ENCODE measurements at regions not wholly inside any gene's neighbourhood (a gene's known extent, or its start where the extent isn't known, plus 50 kb on each side); places are given as distances from the start of the nearest gene placed in this dataset.

GRCh38 chr6:96276305-96276704 lies 245.3 kb upstream of the UFL1 start:
- TF ChIP-seq CTCF (IDR thresholded peaks at IDR 0.05; ENCODE audit: insufficient read depth, low read depth, low read length, missing control alignments): no peak
- no peak for DNase-seq (ENCODE audit: low read depth)
- no peak overlapping the region for H3K4me3 ChIP-seq (ENCODE audit: low read length)

GRCh38 chr6:96276856-96277255 lies 244.8 kb upstream of the UFL1 start:
- DNase-seq (ENCODE audit: low read depth): no peak
- no peak overlapping the region for H3K4me3 ChIP-seq (ENCODE audit: low read length)
- no peak for TF ChIP-seq CTCF (IDR thresholded peaks at IDR 0.05; ENCODE audit: insufficient read depth, low read depth, low read length, missing control alignments)

- no peak for DNase-seq (ENCODE audit: low read depth)
- TF ChIP-seq CTCF (IDR thresholded peaks at IDR 0.05; ENCODE audit: insufficient read depth, low read depth, low read length, missing control alignments): no peak
- no peak overlapping the region for H3K4me3 ChIP-seq (ENCODE audit: low read length)
These were observed 242.5 kb upstream of the UFL1 start for GRCh38 chr6:96279084-96279483.

GRCh38 chr6:96286503-96286902 lies 235.1 kb upstream of the UFL1 start:
- no peak for DNase-seq (ENCODE audit: low read depth)
- TF ChIP-seq CTCF (IDR thresholded peaks at IDR 0.05; ENCODE audit: insufficient read depth, low read depth, low read length, missing control alignments): no peak

GRCh38 chr6:96299525-96299924 lies 222.1 kb upstream of the UFL1 start:
- no peak for DNase-seq (ENCODE audit: low read depth)
- TF ChIP-seq CTCF (IDR thresholded peaks at IDR 0.05; ENCODE audit: insufficient read depth, low read depth, low read length, missing control alignments): no peak
- no peak overlapping the region for H3K4me3 ChIP-seq (ENCODE audit: low read length)

More at GRCh38 chr6:96286503-96286902, 235.1 kb upstream of the UFL1 start:
- H3K4me3 ChIP-seq (ENCODE audit: low read length): no peak overlapping the region

- DNase-seq (ENCODE audit: low read depth): no peak
- TF ChIP-seq CTCF (IDR thresholded peaks at IDR 0.05; ENCODE audit: insufficient read depth, low read depth, low read length, missing control alignments): no peak
- H3K4me3 ChIP-seq (ENCODE audit: low read length): no peak overlapping the region
These were observed 220.6 kb upstream of the UFL1 start for GRCh38 chr6:96301023-96301422.

- H3K4me3 ChIP-seq (ENCODE audit: low read length): no peak overlapping the region
- no peak for DNase-seq (ENCODE audit: low read depth)
- TF ChIP-seq CTCF (IDR thresholded peaks at IDR 0.05; ENCODE audit: insufficient read depth, low read depth, low read length, missing control alignments): no peak
These were observed 219.8 kb upstream of the UFL1 start for GRCh38 chr6:96301781-96302180.
